Left hindlimb (tissue), 1 donor: ENCODE measurements at regions not wholly inside any gene's neighbourhood (a gene's known extent, or its start where the extent isn't known, plus 50 kb on each side); places are given as distances from the start of the nearest gene placed in this dataset.

Source experiments
- DNase-seq: peaks from one replicate; pipeline ENCODE4 v3.0.0-alpha.2; 2018

DNA sequence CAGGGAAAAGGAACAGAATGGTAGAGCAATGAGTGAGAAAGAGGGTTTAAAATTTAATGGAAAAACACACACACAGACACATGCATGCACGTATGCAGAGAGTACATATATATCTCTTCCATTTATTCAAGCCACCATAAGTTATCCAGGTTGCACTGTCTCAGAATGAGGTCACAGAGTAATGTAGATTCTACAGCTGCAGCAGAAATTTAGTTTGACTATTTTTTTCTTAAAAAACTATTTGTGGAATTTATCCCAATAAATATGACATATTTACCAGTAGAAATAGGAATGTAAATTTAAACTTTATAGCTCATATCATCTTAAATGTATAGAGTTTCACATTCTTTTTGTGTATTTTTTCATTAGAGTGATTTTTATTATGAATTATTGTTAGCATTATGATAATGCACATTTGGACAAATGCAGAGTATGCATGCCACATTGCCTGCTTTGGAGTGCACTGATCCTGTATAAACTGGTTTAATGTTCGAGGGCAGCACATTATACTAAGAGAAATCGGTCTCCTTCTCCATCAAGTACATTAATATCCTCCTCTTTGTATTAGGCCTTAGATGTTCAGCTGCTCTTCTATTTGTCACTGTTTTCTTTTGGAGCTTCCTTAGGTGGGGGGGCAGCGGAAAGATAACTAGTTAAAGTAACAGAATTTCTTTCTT is 216.3 kb upstream of the TARS1 start:
- DNase-seq: no peak

DNA sequence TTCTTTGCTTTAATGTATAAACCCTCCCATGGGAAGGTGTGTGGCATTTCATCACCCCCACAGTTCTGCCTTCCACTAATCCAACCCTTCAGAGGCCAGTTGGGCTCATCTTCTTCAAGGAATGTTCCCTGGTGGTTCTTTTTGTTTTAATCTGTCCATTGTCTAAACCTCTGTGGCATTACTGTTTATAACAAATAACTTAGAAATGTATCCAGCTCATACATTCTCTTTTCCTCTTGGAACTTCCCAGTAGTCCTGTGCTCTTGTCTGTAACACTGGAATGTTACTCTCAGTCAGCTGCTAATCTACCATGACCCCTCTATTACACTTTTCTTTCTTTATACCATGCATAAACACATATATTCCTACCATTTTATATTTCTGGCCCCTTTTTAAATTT is 213.5 kb upstream of the TARS1 start:
- DNase-seq: no peak

DNA sequence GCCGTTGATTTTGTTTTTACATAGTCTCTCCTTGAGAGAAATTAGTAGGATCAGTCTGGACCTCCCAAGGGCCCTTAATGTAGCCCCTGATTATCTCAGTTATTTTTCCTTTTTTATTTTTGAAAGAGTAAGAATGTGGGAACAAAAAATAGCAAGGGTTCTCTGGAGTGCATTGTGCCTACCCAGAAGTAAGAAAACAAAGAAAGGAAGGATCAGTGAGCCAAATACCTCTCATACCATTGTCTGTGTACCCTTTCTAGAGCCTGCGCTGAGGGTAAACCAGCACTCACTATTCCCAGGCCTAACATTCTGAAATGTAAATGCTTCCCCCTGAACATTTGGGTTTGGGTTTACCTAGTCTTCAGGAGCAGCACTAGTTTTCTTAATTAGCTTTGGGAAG is 213.0 kb upstream of the TARS1 start:
- DNase-seq: no peak

DNA sequence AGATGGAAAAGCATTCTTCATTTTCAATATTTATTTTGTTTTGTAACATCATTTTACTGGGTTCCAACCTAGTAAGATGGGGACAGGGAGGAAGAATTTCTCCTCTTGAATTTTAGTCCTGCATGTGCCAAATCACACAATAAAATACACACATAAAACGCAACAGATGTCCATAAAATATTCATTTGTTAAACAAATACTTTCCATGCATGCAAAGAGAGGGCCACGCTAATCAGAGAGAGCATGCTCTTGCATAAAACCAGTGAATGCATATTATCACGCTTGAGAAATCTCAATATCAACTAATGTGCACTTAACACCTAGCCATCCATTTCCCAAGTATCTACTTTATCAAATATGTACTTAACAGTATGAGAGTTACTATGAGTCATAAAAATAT is 212.6 kb upstream of the TARS1 start:
- DNase-seq: no peak

DNA sequence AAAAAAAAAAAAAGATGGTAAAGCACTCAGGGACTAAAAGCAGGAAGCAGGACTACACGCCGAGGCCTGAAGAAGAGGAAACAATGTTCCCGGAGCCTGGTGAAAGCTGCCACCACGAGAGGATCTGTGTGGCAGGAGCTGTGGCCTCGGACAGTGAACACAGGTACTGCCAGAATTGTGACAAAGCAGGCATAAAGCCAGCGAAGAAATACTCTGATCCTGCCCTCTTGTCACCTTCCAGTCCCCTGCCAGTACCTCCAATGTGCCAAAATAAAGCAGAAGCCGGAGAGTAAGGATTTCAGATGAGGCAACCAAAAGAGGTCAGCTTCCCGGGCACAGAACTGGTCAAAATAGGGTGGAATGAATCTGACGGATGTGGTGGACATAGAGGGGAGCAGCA is 211.5 kb upstream of the TARS1 start:
- no peak for DNase-seq

DNA sequence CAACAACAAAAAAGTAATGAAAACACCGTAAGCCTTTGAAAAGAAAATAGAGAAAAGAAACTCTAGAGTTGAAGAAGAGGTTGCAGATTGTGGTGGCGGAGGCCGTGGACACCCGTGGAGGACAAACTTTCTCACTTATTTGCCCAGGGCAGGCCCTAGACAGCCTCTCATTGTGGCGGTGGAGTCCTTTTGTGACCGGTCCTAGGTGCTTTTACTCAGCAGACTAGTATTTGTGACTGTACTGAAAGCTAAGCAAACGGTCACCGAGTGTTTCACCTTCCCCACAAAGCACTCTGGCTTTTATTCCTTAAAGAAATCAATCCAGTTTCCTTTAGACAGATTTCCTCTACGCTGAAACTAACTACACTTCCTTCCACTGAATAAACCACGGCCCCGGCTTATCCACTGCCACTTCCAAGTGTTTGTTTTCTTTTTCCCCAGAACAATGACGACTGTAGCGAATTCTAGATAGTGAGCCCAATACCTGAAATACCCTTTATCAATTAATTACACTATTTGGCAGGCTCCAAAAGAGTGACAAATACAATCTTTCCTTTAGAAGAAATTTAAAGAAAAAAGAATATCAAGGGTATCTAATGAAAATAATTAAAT is 210.2 kb upstream of the TARS1 start:
- no peak for DNase-seq

DNA sequence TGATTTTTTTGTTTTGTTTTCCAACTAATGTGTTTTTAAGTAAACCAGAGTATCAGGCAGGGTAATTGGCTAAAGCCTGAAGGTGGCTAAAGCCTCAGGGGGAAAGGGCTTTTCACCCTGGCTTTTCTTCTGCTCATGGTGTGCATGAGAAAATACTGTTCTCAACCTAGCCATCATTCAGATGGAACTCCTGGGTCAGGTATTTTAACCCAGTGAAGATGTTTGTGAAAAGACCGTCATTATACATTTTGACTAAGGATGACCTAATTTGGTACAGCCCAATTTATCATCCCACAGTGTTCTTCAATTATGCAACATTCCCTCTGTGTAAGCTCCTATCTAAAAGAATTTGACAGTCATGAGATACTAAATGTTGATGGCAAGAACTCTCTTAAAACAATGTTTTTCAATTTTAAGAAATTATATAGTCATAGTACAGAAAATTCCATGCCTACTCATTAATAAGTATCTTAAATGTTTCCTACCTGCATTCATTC is 209.5 kb upstream of the TARS1 start:
- no peak for DNase-seq

DNA sequence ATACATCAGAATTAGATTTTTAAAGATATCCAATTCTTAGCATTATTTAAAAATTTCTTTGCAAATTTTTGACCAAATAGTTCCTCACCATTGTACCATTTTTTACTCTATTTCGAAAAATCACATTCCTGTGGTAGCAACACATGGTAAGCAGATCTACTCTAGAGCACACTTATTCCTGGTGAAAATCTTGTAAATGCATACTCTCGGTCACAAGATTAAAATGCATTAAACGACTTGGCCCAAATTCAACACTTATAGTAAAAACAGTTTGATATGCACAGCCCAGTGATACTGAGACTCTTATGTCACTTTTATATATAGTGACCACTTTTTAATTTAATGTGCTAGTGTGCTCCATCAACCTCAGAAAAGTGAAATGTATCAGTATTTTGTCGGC is 208.8 kb upstream of the TARS1 start:
- DNase-seq: no peak

DNA sequence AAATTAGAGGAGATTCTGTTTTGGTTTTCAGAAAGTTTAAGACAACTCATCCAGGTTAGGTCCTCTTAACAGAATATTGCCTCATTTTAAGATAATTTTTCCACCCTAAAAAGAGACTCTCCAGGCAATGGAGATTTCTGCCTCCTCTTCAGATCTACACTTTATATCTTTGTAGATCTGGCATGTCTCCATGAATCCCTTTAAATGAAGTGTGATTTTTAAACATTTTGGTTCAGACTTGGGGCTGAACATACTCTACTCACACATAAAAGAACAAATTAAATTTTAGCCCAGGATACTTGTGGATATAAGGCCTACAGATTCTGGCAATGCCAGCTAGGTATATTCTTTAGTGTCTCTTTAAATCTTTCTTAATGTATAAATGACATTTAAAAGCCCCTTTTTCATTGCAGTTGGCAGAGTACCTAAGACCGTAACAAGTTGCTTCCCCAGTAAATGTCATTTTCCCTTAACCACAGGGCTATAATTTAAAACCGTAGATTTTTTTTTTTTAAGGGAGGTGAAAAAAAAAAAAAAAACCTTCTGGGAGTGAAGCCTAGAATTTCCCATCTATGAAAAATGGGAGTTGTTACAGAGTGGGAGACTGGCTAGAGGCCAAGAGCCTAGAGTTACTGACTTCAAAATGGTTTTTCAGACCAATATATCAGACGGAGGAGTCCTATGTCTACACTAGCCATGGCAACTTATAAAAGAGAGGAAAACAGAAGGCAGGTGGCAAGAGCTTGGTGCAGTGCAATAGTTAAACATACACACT is 207.8 kb upstream of the TARS1 start:
- no peak for DNase-seq

DNA sequence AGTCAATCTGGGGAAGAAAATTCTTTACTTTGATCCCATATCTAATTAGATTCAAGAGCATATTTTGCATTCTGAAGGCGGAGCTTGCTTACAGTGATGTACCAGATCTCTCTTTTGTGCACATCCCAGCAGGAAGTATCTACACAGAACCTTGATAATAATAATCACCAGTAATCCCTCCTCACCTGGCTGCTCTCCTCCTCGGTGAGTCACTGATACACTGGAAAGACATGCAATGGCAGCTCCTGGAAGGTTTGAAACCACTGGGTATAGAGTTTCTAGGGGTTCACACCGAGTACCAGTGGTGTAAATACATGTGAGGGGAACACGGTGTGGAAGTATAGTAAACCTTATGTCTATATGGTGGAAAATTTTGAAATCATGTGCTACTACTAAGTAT is 205.5 kb upstream of the TARS1 start:
- DNase-seq: no peak

DNA sequence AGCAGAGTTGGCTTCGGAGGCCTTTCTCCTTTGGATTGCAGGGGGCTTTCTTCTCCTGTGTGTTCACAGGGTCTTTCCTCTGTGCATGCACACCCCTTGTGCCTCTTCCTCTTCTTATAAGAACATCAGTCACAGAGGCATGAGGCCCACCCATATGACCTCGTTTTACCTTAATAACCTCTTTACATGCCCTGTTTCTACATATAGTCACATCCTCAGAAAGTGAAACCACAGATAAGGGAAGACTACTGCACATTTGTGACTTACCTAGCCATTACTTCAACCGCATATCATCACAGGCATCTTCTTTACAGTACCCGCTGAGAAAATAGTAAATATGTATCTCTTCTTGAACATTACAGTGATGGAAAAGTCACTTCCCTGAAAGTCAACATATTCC is 204.9 kb upstream of the TARS1 start:
- DNase-seq: no peak

DNA sequence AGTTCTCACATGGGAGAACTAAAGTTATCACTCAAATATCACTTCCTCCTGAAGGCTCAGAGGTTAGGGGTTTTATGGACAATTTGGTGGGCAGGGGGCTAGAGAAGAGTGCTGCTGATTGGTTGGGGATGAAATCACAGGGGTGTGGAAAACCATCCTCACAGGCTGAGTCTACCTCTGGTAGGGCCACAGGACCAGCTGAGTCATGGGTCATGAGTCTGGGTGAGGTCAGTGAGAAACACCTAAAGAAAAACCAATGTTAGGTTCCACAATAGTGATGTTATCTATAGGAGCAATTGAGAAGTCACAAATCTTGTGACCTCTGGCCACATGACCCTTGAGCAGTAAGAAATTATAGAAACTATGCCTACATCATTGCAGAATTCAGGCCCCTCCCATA is 203.3 kb upstream of the TARS1 start:
- DNase-seq: no peak

DNA sequence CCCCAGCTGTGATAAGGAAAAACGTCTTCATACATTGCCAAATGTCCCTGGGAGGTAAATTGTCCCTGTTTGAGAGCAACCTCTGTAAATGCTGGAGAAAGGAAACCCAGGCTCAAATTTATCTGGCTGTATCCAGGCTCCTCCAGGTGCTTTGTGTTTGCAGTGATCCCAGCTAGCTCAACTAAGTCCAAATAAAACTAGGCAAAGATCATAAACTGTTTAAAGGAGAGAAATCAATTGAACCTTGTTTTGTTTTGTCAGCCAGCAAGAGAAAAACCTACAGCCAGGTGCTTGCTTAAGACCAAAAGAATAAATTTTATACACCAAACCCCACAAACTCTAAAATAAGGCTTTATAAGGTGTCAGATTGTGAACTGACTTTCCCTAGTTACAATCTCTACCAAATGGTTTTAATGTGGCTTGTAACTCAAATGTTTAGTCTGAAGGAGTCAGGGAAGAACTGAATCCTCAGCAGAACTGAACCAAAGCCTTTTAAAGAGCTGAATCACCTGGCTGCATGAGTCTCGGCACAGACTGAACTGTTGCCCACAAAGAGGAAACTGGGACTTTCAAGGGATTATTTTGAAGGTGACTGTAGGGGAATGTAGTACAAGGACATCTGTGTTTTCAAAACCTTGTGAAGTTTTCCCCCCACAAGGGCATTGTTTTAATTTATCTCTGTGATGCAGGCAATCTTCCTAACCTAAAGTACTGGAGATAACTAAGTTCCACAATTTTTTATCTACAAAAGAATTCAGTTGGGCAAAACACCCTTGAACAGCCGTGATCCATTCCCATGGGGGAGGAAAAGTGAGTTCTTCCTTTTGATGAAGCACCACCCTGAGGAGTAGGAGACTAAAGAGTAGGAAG is 201.7 kb upstream of the TARS1 start:
- DNase-seq: no peak

DNA sequence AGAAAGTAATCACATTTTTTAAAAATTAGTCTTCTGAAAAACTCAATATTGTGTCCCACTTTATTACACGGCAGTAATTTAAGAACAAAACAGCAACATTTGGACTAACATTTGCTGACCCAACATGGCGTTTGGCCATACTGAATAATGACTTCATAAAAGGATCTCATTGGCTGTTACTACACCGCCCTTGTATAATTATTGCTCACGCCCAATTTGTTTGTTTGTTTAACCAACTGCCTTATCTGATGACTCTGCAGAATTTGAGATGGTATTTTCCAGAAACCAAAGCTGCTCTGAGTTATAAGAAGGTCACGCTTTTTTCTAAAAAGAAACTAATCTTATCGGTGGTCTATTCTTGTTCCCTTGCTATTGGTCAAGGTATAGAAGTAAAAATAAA is 200.2 kb upstream of the TARS1 start:
- DNase-seq: no peak

DNA sequence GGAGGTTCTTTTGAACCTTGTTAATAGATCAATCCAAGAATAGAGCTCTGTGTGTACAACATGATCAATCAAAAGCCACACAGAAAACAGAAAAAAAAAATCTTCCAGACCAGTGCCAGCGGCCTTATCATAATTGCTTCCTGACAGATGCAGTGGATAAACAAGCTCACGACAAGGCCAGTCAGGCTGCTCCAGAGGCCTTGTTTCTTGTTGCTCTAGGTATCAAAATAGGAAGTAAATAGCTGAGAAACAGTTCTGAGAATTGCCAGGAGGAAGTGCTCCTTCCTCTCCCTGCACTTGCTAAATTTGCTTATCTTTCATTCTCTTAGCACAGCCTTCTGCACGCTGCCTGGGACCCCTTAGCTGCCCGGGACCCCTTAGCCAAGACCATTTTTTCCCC is 199.0 kb upstream of the TARS1 start:
- DNase-seq: no peak

DNA sequence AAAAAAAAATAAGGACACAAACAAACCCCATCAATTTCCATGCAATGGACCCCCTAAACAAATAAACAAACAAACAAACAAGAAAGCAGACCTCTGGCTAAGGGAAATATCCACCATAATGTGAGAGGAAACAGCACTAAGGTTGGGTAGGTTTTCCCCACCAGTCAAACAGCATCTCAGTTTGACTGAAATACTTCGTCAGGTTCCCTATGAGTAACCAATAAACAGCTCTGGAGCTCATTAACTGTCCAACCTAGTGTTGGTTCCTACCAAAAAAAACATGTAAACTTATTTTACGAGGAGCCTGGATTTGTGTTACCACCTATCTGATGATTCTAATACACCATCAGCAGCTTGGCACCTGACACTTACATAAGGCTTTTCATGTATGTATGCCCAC is 198.5 kb upstream of the TARS1 start:
- DNase-seq: no peak

DNA sequence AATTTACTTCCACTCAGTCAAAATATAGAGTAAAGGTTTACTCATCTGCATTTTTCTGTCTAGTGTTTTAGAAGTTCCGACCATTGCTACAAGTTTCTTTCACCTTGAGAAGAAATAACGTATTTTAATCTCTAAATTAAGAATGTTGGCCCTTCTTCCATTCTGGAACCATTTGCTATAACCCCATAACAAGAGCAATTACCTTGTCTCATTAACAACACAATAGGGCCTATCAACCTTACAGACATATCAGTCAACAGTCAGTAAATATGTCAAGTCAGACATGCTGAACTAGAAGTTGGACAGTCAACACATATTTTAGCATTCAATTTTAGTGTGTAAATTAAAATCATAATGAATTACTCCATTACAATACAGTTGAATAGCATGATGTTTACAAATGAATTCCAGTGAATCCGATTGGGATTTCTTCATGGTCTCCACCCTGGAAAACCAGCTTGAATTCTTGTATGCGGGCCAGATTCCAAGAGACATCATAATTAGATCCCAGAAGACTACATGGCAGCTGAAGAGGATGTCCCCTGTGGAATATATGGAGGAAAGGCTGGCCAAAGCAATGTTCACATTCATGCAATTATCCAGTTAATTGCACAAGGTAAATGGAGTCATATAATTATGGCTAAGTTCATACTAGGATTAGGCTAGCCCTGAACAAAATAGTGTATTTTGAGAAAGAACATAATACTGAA is 196.2 kb upstream of the TARS1 start:
- DNase-seq: no peak

DNA sequence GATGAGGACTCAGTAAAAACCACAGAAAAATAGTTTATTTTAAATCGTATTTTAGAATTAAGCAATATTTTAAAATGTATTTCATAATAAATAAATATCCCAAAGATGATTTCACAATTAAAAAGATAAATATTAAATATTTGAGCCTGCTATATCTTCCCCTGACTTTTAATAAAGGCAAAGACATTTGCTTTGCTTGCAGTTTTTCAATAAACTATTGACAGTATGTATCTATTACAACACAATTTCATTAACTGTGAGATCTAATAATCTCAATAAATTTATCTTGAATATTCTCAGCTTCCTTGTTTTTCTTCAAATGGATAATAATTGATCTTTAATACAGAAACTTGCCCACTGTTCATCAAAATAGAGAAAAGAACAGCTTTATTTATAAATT is 186.2 kb upstream of the TARS1 start:
- DNase-seq: no peak

DNA sequence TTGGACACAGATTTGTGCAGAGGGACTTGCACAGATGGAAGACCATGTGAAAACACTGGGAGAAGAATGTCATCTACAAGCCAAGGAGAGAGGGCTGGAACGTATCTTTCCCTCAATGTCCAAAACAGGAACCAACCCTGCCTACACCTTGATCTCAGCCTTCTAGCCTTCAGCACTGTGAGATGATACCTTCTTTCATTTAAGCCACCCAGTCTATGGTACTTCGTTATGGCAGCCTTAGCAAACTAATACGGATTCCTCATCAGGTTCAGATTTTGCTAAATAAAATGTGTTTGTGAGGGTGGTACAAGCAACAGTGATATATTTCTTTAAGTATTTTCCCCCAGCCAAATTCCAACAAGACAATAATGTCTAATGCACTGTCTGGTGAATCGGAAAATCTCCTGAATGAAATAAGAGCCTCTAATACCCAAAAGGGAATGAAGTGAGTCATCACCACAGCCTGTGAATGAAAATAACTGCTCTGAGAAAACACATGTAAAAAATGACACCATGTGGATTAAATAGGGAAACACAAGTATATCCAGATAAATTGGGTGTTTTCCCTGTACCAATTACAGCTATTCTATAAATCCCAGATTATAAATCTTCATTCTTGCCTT is 182.8 kb upstream of the TARS1 start:
- DNase-seq: no peak

DNA sequence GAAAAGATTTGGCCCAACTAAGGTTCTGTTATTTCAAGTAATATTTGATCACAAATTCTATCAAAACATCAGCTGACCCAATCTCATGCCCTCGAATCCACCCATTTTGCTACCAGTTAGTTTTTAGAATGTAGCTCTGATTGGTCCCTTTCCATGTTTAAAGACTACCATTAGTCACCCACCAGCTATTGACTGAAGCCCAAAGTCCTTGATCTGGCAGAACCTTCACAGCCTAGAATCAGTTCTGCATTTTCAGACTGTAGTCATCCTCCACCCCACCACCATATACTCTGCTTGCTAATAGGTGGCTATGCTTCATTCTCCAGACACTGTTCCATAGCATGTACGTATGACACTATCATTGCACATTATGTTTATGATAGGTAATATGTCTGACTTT is 182.2 kb upstream of the TARS1 start:
- no peak for DNase-seq

DNA sequence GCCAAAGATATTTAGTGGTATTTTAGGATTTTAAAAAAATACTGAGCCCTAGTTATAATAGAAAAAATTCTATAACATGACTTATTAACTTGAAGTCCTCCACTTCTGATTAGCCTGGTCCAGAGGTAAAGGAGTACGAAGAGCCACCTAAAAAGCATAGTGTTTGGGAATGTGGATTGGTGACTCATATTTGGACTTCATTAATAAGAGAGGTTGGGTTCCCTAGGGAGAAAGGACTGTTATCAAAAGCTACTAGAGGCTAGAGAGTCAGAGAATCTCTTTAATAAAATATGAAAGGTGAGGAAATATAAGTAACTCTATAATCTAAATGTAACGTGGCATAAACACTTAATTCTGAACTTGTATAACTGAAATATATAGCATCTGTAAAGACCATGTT is 180.7 kb upstream of the TARS1 start:
- no peak for DNase-seq

DNA sequence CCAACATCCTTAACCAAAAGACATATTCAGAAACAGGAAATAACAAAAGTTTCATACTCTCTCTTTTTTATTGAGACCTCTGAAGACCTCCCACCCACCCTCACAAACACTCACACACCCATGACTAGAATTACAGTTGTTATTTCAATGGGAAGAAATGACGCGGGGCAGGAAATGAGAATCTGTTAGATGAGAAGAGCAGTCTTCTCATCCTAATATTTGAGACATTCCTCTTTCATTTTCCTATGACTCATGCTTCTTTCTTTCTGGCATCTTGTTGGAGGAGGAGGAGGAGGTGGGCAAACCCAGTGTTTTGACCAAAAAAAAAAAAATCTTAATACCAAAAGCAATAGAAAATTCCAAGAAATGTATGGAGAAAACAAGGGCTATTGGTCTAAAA is 179.5 kb upstream of the TARS1 start:
- DNase-seq: no peak
